HK-2 (cell line): ENCODE measurements at regions not wholly inside any gene's neighbourhood (a gene's known extent, or its start where the extent isn't known, plus 50 kb on each side); places are given as distances from the start of the nearest gene placed in this dataset.

Experiments used
- DNase-seq: peaks from one replicate; pipeline ENCODE4 v3.0.0-alpha.2; 2018; ENCODE audit not compliant: unreplicated experiment

- no peak for DNase-seq
Measured at GRCh38 chr9:673264-673965, 168.1 kb upstream of the DMRT1 start.

- no peak for DNase-seq
Measured at GRCh38 chr9:673966-674526, 167.5 kb upstream of the DMRT1 start.

- no peak for DNase-seq
Measured at GRCh38 chr9:675697-676370, 165.7 kb upstream of the DMRT1 start.

GRCh38 chr9:676780-677438, 164.6 kb upstream of the DMRT1 start:
- DNase-seq: no peak

- DNase-seq: no peak
Measured at GRCh38 chr9:677461-678097, 163.9 kb upstream of the DMRT1 start.

GRCh38 chr9:678897-679296, 162.6 kb upstream of the DMRT1 start:
- no peak for DNase-seq

GRCh38 chr9:679462-679861, 162.0 kb upstream of the DMRT1 start:
- no peak for DNase-seq

GRCh38 chr9:680106-680505, 161.4 kb upstream of the DMRT1 start:
- DNase-seq: no peak

- DNase-seq: no peak
Measured at GRCh38 chr9:682633-683508, 158.6 kb upstream of the DMRT1 start.

GRCh38 chr9:683509-684021, 157.9 kb upstream of the DMRT1 start:
- DNase-seq: no peak

- DNase-seq: no peak
Measured at GRCh38 chr9:684054-684890, 157.2 kb upstream of the DMRT1 start.

- DNase-seq: no peak
Measured at GRCh38 chr9:684941-685340, 156.6 kb upstream of the DMRT1 start.

- DNase-seq: no peak
Measured at GRCh38 chr9:686321-686813, 155.1 kb upstream of the DMRT1 start.

- DNase-seq: no peak
Measured at GRCh38 chr9:687034-687785, 154.3 kb upstream of the DMRT1 start.

GRCh38 chr9:687994-688393, 153.5 kb upstream of the DMRT1 start:
- no peak for DNase-seq

- DNase-seq: no peak
Measured at GRCh38 chr9:690517-691111, 150.9 kb upstream of the DMRT1 start.

- no peak for DNase-seq
Measured at GRCh38 chr9:691825-692400, 149.6 kb upstream of the DMRT1 start.

- no peak for DNase-seq
Measured at GRCh38 chr9:692636-693129, 148.8 kb upstream of the DMRT1 start.
